Neural cell (in vitro differentiated cells): ENCODE measurements at regions not wholly inside any gene's neighbourhood (a gene's known extent, or its start where the extent isn't known, plus 50 kb on each side); places are given as distances from the start of the nearest gene placed in this dataset.

Source experiments
- H2AFZ ChIP-seq: fragments of 200-600, 300-800 bp; sonication (generic), shearing (Covaris generic); 2 replicates; pipeline ENCODE4 v1.6.0; 2014; ENCODE audit warnings: low read depth, mild to moderate bottlenecking, antibody characterized with exemption, low read length, moderate library complexity
- H3F3A ChIP-seq: fragments of 200-600 bp; shearing (Covaris generic); 2 replicates; pipeline ENCODE4 v1.6.1; 2016; ENCODE audit warnings: mild to moderate bottlenecking, moderate library complexity, mixed read lengths, antibody characterized with exemption, low read length; ENCODE audit not compliant: insufficient read depth, poor library complexity, severe bottlenecking
- H3K27ac ChIP-seq: fragments of 200-600, 300-800 bp; sonication (generic), shearing (Covaris generic); 2 replicates; pipeline ENCODE4 v1.5.1; 2014; ENCODE audit warnings: mild to moderate bottlenecking, low read length, moderate library complexity
- H3K27me3 ChIP-seq: fragments of 300-800, 200-600 bp; sonication (generic), shearing (Covaris generic); 2 replicates; pipeline ENCODE4 v1.6.0; 2014; ENCODE audit warnings: mild to moderate bottlenecking, low read depth, low read length, moderate library complexity; ENCODE audit not compliant: insufficient read depth
- H3K36me3 ChIP-seq: fragments of 300-800, 200-600 bp; sonication (generic), shearing (Covaris generic); 2 replicates; pipeline ENCODE4 v1.5.1; 2014; ENCODE audit warnings: mild to moderate bottlenecking, antibody characterized with exemption, low read length, moderate library complexity; ENCODE audit not compliant: insufficient read depth
- H3K4me2 ChIP-seq: fragments of 300-800, 200-600 bp; sonication (generic), shearing (Covaris generic); 2 replicates; pipeline ENCODE4 v1.6.0; 2014; ENCODE audit warnings: mild to moderate bottlenecking, low read length
- H3K4me3 ChIP-seq: fragments of 300-800, 200-600 bp; sonication (generic), shearing (Covaris generic); 2 replicates; pipeline ENCODE4 v1.5.1; 2014; ENCODE audit warnings: mild to moderate bottlenecking, low read length, moderate library complexity
- H3K79me2 ChIP-seq: fragments of 200-600 bp; shearing (Covaris generic); replicated peaks from 2 replicates; pipeline ENCODE4 v1.6.0; 2014; ENCODE audit warnings: mild to moderate bottlenecking, low read length, moderate library complexity; ENCODE audit not compliant: insufficient read depth
- H3K9ac ChIP-seq: fragments of 300-800, 200-600 bp; sonication (generic), shearing (Covaris generic); 2 replicates; pipeline ENCODE4 v1.6.1; 2016; ENCODE audit warnings: mild to moderate bottlenecking, low read length, mixed read lengths
- H3K9me2 ChIP-seq: fragments of 200-600 bp; shearing (Covaris generic); 2 replicates; pipeline ENCODE4 v1.6.1; 2016; ENCODE audit warnings: mild to moderate bottlenecking, low read length, mixed read lengths; ENCODE audit not compliant: insufficient read depth
- H3K9me3 ChIP-seq: fragments of 200-600, 300-800 bp; sonication (generic), shearing (Covaris generic); 2 replicates; pipeline ENCODE4 v1.6.1; 2016; ENCODE audit warnings: mild to moderate bottlenecking, mixed run types, low read length, moderate library complexity, mixed read lengths
- H4K20me1 ChIP-seq: fragments of 200-600 bp; shearing (Covaris generic); 2 replicates; pipeline ENCODE4 v1.6.1; 2016; ENCODE audit warnings: mild to moderate bottlenecking, mixed run types; ENCODE audit not compliant: insufficient read depth
- CTCF ChIP-seq: fragments of 450-650 bp; IDR thresholded peaks from 2 replicates; pipeline ENCODE4 v1.5.1; 2014; ENCODE audit warnings: antibody characterized with exemption, mild to moderate bottlenecking, moderate library complexity; ENCODE audit not compliant: poor library complexity, severe bottlenecking
- EP300 ChIP-seq: fragments of 450-650 bp; conservative IDR thresholded peaks from 2 replicates; pipeline ENCODE4 v1.6.1; 2014; ENCODE audit warnings: antibody characterized with exemption, mild to moderate bottlenecking, moderate library complexity; ENCODE audit not compliant: poor library complexity, severe bottlenecking
- EZH2 ChIP-seq: fragments of 200-600, 300-800 bp; shearing (Covaris generic), sonication (generic); IDR thresholded peaks from 2 replicates; pipeline ENCODE4 v1.6.1; 2014; ENCODE audit warnings: antibody characterized with exemption, low read length, borderline replicate concordance, mild to moderate bottlenecking; ENCODE audit not compliant: insufficient read depth, poor library complexity, severe bottlenecking
- MXI1 ChIP-seq: fragments of 450-650 bp; conservative IDR thresholded peaks from 2 replicates; pipeline ENCODE4 v1.6.1; 2014; ENCODE audit warnings: antibody characterized with exemption, mild to moderate bottlenecking; ENCODE audit not compliant: poor library complexity, severe bottlenecking
- POLR2AphosphoS5 ChIP-seq: IDR thresholded peaks from 2 replicates; pipeline ENCODE4 v1.6.1; 2012
- RAD21 ChIP-seq: fragments of 450-650 bp; conservative IDR thresholded peaks from 2 replicates; pipeline ENCODE4 v1.6.1; 2014; ENCODE audit warnings: antibody characterized with exemption, mild to moderate bottlenecking, moderate library complexity
- REST ChIP-seq: IDR thresholded peaks from 2 replicates; pipeline ENCODE4 v1.6.1; 2012; ENCODE audit warnings: borderline replicate concordance
- SMC3 ChIP-seq: fragments of 450-650 bp; conservative IDR thresholded peaks from 2 replicates; pipeline ENCODE4 v1.6.1; 2014; ENCODE audit warnings: antibody characterized with exemption, mild to moderate bottlenecking, moderate library complexity; ENCODE audit not compliant: poor library complexity
- TAF1 ChIP-seq: IDR thresholded peaks from 2 replicates; pipeline ENCODE4 v1.6.1; 2012; ENCODE audit warnings: low read depth

GRCh38 chr13:65103351-65103750 is 2126.8 kb downstream of the PCDH9 start:
- H3K4me2 ChIP-seq: no peak overlapping the region
- no peak for TF ChIP-seq EZH2
- TF ChIP-seq RAD21: no peak
- H3K9me3 ChIP-seq: no peaks in the 10 kb centered on the region
- H3K9me2 ChIP-seq: no peaks in the 10 kb centered on the region
- H3F3A ChIP-seq: no peaks in the 10 kb centered on the region
- no peaks in the 10 kb centered on the region for H3K27me3 ChIP-seq
- H3K9ac ChIP-seq: no peak overlapping the region
- no peaks in the 10 kb centered on the region for H3K36me3 ChIP-seq
- H3K27ac ChIP-seq: no peak overlapping the region
- no peak overlapping the region for H2AFZ ChIP-seq
- no peaks in the 10 kb centered on the region for H3K79me2 ChIP-seq
- H3K4me3 ChIP-seq: no peak overlapping the region
- no peaks in the 10 kb centered on the region for H4K20me1 ChIP-seq

GRCh38 chr13:65095161-65096082 is 2134.7 kb downstream of the PCDH9 start:
- TF ChIP-seq EP300 (no peak), MXI1 (no peak), SMC3 (no peak), CTCF (no peak), EZH2 (no peak), RAD21 (no peak)
- H3K4me3 ChIP-seq: no peak overlapping the region

GRCh38 chr13:65093357-65093756 is 2136.8 kb downstream of the PCDH9 start:
- Histone ChIP-seq H3K9me3 (no peaks in the 10 kb centered on the region), H3K79me2 (no peaks in the 10 kb centered on the region), H3K27ac (no peak overlapping the region), H3K9ac (no peak overlapping the region), H3K4me3 (no peak overlapping the region), H3K9me2 (no peaks in the 10 kb centered on the region), H3K36me3 (no peaks in the 10 kb centered on the region), H2AFZ (no peak overlapping the region), H3K27me3 (no peaks in the 10 kb centered on the region), H4K20me1 (no peaks in the 10 kb centered on the region), H3K4me2 (no peak overlapping the region), H3F3A (no peaks in the 10 kb centered on the region)
- no peak for TF ChIP-seq REST
- no peak for TF ChIP-seq POLR2AphosphoS5
- no peak for TF ChIP-seq CTCF
- TF ChIP-seq EP300: no peak
- no peak for TF ChIP-seq EZH2
- no peak for TF ChIP-seq MXI1
- TF ChIP-seq TAF1: no peak
- no peak for TF ChIP-seq SMC3
- no peak for TF ChIP-seq RAD21

More at GRCh38 chr13:65095161-65096082, 2134.7 kb downstream of the PCDH9 start:
- H3K27me3 ChIP-seq: no peaks in the 10 kb centered on the region
- H3K79me2 ChIP-seq: no peaks in the 10 kb centered on the region
- no peaks in the 10 kb centered on the region for H3F3A ChIP-seq
- H2AFZ ChIP-seq: no peak overlapping the region
- H3K9me3 ChIP-seq: no peaks in the 10 kb centered on the region
- H3K9me2 ChIP-seq: no peaks in the 10 kb centered on the region
- H3K4me2 ChIP-seq: no peak overlapping the region
- no peak overlapping the region for H3K27ac ChIP-seq
- H3K36me3 ChIP-seq: no peaks in the 10 kb centered on the region
- H4K20me1 ChIP-seq: no peaks in the 10 kb centered on the region
- H3K9ac ChIP-seq: no peak overlapping the region
